ENCODE measurements at regions not wholly inside any gene's neighbourhood (a gene's known extent, or its start where the extent isn't known, plus 50 kb on each side); places are given as distances from the start of the nearest gene placed in this dataset.
A peak's percentile ranks its signal among the peaks of the same experiment; 100 is the strongest.
"Not testable (repeated sequence)": the region's sequence is repeated elsewhere in the genome, so short reads cannot be mapped to it uniquely, and the experiment has no call there.

DNA sequence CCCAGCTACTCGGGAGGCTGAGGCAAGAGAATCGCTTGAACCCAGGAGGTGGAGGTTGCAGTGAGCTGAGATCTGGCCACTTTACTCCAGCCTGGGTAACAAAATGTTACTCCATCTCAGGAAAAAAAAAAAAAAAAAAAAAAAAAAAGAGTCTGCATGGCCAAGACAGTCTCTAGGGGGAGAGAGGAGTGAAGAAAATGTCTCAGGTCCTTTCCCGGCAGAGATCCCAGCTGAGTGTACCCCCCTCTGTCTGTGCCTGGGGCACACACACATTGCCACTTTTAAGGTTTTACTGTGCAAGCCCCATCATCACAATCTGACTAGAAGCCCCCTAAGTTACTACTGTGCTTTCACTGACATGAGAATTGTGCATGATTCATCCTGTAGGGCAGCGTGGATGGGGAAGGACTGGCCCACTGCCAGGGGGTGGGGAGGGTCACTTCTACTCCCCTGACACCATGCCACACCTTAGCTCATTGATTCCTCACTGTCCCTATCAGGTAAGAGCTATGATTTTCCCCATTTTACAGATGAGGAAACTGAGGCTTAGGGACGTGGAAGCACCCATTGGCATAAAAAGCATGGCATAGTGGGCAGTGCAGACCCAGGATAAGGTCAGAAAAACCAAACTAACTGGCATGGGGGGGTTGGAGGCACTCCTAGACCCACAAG lies 102.3 kb upstream of the LARP1 start:
- DNase-seq = no peak

DNA sequence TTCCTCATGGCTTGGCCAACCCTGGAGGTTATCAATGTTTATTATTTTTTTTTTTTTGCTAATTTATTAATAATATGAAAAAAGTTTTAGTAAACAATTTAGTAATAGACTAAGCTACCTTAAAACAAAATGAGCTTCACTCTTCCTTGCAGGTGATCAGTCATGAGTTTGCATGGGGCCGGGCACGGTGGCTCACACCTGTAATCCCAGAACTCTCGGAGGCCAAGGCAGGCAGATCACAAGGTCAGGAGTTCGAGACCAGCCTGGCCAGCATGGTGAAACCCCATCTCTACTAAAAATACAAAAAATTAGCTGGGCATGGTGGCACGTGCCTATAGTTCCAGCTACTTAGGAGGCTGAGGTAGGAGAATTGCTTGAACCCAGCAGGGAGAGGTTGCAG lies 103.4 kb upstream of the LARP1 start:
- not testable (repeated sequence) for DNase-seq

DNA sequence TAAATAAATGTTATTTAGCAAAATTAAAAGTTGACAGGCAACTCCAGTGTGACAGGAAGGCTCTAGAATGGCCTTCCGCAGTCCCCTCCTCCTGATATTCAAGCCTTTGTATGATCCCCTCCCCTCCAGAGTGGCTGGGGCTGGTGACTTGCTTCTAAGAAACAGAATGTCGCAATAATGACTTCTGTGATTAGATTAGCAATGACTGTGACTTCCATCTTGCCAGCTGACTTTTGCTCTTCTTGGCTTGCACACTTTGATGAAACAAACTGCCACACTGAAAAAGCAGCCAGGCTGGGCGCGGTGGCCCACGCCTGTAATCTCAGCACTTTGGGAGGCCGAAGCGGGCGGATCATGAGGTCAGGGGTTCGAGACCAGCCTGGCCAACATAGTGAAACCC lies 106.5 kb upstream of the LARP1 start:
- DNase-seq = no peak

DNA sequence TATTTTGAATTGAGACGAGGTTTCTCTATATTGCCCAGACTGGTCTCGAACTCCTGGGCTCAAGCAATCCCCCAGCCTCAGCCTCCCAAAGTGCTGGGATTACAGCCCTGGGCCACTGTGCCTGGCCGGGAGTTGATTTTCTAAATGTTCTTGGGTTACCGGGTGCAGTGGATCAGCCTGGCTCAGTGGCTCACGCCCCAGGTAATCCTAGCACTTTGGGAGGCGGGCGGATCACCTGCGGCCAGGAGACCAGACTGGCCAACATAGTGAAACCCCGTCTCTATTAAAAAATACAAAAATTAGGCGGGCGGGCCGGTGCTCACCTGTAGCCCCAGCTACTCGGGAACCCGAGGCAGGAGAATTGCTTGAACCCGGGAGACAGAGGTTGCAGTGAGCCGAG lies 106.9 kb upstream of the LARP1 start:
- no peak for DNase-seq

DNA sequence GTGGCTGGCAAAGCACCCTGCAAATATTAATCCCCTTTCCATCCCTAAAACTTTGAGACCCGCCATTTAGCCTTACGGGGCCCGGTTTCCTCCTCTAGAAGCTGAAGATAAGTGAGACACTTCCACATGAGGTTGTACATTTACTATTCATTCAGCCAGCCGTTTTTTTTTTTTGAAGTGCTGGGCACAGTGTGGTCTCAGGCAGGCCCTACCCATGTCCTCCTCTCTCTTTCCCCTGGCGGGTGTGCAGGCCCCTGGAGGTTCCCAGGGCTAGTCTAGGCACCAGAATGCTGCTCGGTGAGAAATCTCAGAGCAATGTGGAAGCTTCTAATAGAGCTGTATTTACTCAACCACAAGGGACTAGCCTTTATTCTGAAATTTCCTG lies 107.4 kb upstream of the LARP1 start:
- DNase-seq = no peak

DNA sequence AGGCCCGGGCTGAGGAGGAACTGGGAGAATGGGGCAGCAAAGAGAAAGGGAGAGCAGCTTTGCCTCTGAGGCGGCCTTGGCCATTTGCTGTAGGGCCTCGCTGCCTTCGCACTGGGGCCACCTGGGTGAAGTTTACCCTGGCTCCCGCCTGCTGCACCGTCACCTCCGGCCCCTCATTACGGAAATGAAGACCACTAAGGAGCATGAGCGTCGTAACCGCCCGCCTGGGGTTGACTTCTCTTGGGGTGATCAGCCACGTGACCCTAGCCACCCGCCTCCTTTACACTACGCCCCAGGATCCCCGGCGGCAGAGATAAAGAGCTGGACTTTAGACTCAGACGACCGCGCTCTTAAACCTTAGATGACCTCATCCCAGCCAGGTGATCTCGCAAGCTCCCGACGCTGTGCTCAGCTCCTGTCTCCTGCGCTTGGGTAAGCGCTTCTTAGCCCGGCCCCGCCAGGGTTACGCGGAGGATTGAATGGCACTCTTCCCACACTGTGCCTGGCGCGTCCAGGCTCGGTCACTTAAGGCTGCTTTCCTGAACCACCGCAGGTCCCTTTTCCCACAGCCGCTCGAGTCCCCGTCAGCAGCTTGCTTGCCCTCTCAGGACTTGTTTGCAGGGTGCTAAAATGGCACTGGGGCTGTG lies 107.9 kb upstream of the LARP1 start:
- peak; percentile 21 for DNase-seq

DNA sequence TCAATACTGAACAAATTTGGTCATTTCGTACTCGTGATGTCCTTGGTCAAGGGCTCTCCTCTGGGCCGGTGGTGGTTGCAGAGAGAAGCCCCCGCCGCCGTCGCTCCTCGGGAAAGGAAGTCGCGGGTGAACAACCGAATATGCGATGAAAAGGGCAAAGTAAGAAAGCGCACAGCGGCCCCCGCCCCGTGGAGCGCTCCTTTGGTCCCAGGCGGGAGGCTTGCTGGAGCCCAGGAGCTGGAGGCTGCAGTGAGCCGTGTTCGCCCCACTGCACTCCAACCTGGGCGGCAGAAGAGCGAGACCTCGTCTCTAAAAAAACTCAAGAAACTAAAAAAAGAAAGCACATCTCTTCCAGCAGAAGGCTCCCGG lies 108.4 kb upstream of the LARP1 start:
- no peak for DNase-seq

DNA sequence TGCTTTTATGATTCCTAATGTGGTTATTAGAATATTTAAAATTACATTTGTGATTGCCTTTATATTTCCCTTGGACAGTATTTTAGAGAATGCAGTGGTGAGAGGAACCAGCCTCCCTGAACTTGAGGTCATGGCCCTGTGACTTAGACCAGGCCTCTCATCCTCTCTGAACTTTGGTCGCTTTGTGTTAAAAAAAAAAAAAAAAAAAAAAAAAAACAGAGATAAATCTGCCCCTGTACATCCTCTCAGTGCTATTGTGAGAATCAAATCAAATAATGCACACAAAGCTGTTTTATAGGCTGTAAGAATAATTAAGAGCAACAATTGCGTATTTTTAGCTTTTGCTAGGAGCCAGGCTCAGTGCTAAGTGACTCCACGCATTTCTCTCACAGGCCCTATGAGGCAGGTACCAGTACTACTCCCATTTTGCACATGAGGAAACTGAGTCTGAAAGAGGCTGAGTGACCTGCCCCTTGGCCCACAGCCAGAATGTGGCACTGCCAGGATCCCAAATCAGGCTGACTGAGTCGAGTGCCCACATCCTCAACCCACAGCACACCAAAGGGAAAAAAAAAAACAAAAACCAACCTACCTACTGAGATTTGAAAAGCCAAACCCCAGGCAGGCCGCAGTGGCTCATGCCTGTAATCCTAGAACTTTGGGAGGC lies 110.3 kb upstream of the LARP1 start:
- DNase-seq = no peak

DNA sequence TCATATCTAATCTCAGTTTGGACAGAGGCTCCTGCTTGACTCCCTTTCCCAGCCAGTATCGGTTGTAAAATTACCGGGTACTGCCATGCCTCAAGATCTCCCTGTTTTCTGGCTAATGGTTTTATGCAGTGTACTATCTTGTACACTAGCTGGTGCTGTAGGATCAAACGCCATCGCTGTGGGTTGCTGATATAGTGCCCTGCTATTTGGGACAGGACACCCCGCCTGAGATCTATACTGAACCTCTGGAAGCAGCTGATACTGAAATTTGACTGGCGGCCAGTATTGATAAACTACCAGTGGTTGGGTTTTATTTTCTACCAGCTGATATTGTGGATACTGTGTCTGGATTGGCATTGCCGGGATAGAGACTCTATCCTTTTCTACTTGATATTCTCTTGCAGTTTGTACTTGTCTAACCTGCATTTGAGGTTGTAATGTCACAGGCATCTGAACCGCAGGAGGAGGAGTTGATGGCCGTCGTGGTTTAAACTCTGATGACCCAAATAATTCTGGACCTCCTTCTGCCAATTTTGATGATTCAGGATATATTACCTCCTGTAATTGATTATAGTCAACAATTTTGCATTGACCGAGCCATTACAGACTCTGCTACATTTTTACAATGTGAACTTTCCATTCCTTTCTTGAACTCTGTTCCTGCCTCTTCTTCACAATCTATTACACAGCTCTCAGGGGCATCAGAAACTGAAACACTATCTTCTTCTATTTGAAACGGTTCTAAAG lies 112.5 kb upstream of the LARP1 start:
- no peak for DNase-seq

DNA sequence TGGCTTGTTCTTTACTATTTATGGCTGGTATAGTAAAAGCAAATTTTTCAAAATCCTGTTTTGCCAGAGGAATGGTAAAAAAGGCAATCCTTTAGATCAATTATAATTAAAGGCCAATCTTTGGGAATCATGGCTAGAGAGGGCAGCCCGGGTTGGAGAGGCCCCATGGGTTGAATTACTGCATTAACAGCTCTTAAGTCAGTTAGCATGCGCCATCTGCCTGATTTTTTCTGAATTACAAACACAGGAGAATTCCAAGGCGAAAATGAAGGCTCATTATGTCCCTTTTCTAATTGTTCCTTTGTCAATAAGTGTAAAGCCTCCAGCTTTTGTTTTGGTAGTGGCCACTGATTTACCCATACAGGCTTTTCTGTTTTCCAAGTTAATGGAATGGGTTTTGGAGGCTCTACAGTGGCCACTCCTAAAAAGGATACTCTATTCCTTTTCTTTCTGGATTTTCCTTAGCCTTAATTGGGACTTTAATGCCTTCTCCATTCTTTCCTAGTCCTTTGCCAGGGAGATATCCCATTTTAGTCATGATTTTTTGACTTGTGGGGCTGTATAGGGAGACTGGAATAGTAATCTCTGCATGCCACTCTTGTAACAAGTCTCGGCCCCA lies 114.9 kb upstream of the LARP1 start:
- not testable (repeated sequence) for DNase-seq

DNA sequence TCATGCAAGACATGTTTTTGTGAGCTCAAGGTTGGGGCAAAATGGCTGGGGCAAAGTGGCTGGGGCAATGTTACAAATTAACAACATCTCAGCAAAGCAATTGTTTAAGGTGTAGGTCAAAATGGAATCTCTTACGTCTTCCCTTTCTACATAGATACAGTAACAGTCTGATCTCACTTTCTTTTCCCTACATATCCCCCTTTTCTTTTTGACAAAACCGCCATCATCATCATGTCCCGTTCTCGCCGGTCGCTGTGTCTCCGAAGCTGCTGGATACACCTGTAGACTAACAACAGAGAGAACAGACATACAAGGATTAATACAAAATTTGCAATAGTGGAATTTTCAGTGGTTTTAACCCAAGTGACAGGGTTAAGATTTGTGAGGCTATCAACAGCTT lies 118.4 kb upstream of the LARP1 start:
- not testable (repeated sequence) for DNase-seq

DNA sequence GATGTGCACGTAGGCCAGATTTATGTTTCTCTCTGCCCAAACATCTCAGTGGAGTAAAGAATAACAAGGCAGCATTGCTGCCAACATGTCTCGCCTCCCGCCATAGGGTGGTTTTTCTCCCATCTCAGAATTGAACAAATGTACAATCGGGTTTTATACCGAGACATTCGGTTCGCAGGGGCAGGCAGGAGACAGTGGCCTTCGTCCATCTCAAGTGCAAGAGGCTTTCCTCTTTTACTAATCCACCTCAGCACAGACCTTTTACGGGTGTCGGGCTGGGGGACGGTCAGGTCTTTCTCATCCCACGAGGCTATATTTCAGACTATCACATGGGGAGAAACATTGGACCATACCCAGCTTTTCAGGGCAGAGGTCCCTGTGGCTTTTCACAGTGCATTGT lies 118.9 kb upstream of the LARP1 start:
- DNase-seq = not testable (repeated sequence)

DNA sequence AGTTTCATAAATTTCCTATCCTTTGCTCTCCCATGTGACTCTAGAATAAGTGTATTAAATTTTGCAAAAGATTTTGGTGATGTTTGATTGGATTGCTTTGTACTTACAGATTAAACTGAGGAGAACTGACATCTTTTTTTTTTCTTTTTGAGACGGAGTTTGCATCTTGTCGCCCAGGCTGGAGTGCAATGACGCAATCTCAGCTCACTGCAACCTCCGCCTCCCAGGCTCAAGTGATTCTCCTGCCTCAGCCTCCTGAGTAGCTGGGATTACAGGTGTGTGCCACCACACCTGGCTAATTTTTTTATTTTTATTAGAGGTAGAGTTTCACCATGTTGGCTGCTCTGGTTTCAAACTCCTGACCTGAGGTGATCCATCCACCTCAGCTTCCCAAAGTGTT lies 121.4 kb upstream of the LARP1 start:
- DNase-seq = not testable (repeated sequence)

DNA sequence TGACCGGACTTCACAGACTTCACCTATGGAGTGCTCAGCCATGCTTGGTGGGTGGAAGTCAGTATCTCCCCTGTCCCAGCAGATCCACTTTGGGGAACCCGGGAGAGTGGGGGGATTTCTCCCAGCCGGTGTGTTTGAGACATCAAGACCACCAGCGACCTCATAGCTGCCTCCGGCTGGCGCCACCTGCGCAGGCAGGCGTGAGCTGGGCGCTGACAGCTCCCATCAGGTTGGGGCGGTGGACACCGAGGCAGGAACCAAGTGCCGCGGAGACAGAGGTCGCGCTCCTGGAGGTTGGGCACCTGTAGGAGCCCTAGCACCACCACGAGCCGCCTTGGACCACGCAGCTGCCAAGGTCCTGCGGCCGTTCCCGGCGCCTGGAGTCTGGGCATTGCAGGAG lies 124.0 kb upstream of the LARP1 start:
- no peak for DNase-seq

DNA sequence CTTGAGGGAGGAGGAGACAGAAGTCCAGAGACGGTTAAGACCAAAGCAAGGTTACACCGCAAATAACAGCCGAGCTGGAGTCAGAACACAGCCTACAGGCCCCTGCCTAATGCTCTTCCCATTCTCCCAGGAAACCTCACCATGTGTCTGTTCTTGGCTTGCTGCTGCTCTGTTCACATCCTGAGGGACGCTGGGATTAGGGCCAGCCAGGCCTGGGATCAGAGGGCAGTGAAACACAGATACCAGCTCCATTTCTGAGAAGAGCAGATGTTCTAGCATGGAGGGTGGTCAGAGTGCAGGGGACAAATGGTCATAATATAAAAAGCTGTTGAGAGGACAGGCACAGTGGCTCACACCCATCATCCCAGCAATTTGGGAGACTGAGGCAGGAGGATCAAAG lies 124.8 kb upstream of the LARP1 start:
- no peak for DNase-seq

DNA sequence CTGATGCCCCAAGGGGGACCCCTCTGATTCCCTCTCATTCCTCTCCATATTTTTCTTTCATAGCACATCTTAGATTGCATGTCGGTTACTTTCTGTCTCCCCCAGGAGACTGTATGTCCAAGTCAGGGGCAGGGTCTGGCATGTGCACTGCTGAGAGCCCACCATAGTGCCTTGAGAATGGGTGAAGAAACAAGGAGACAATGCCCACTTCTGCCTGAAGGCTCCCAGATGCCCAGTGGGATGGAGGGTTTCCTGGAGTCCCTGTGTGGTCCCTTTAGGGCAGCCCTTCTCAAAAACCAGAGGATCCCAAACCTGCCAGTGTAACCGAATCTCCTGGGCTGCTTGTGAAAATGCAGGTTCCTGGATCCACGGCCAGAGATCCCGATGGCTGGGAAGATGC lies 126.5 kb upstream of the LARP1 start:
- no peak for DNase-seq

DNA sequence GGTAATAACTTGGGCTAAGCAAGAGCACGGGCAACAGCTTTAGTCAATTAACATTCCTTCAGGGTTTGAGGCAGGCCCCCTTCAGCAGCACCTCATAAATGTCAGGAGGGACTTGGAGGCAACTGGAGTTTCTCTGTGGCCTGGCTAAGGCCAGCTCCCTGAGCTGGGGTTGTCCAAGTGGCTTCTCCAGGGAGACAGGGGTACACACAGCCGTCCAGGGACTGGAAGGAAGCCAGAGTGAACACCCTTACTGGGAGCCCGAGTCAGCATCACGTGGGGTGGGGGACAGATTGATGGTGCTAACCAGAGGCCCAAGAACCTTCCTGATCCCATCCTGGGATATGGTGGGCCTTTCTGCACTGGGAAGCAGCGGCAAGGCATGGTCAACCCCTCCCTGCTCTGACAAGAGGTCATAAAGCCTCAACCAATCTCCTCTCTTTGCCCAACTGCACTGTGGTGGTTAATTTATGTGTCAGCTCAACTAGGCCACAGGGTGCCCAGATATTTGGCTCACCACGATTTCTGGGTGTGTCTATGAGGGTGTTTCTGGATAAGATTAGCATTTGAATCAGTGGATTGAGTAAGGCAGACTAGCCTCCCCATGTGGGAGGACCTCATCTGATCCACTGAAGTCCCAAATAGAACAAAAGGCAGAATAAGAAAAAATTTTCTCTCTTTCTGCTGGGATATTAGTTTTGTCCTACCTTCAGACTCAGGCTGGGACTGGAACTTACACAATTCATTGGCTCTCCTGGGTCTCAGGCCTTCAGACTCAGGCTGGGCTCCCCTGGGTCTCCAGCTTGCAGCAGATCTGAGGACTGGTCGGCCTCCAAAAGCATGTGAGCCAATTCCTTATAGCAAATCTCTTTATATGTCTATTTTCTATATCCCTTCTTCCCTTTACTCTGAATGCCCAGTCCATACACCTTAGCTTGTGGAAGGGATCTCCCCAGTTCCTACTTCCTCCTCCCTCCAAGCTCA lies 127.2 kb upstream of the LARP1 start:
- no peak for DNase-seq

DNA sequence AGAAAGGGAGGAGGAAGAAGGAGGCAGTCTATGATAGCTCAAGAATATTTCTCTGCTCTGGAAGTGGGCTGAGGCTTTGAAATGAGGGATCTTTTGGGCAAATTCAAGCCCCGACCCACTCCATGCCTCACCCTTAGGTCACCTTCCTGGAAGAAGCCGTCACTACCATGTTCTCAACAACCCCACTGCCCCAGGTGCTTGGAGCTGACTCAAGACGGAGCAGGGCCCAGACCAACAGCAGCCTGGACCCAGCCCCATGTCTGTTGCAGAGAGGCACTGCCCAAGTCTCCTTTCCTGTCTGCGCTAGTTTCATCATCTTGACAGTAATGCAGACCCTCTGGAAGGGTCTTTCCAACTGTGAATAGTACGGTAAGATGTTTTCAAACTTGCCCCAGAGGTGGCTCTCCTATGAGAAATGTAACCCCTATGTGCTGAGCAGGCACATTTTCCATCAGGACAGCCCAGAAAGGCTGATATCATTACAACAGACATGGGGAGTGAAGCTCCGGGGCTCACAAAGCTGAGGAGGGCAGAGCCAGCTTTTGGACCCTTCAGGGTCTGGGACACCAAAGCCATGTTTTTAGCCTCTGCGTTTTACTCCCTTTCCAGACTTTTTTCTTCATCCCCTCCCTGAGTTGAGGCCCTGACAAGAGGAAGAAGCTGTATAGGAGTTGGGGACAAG lies 128.2 kb upstream of the LARP1 start:
- no peak for DNase-seq

DNA sequence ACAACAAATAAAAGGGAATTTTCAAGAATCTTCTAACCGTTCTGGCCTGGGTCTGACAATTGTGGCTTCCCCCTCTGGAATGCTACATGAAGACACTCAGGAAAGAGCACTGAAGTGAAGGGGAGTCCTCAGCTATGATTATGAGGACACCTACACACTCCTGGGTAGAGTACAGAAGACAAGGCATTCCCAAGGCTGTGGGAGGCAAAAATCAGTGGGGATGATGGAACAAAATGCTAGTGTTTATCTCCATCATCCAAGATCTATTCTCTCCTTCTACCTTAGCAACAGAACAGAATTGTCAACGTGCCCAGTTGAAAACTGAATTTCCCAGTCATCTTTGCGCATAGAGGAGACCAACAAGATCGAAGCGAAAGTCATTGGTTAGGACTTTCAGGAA lies 130.1 kb upstream of the LARP1 start:
- no peak for DNase-seq

DNA sequence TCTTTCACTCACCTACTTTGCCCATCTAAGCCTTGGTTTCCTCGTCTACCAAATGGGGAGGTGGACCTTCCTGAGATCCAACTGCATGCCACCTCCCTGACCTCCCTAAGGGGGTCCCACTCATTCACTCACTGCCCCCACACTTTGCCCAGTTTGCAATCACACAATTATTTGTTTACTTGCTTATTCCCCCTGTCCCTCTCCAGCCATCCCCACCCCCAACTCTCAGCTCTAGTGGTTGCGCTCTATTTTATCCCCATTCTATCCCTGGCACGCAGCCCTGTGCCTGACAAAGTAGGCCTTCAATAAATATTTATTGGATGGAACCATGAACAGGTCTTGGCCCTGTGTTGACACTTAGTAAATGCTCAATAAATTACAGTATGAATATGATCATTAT lies 130.8 kb upstream of the LARP1 start:
- DNase-seq = no peak

DNA sequence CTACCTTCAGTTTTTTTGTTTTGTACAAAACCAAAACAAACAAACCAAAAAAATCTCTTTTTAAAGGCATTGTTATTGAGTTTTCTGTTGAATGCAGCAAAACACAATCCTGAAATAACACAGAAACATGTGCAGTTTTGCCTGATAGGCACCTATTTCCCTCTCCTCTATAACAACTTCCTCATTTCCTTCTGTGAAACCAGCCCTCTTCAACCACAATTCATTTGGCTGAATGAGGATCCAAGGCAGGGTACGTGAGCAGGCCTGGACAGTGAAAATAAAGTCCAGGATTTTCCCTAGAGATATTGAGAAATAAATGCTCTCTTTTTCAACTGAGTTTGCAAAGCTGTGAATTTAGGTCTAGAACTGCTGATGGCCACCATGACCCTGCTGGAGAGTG lies 134.8 kb upstream of the LARP1 start:
- DNase-seq = no peak
